ENCODE measurements at regions not wholly inside any gene's neighbourhood (a gene's known extent, or its start where the extent isn't known, plus 50 kb on each side); places are given as distances from the start of the nearest gene placed in this dataset.
"Not testable (repeated sequence)": the region's sequence is repeated elsewhere in the genome, so short reads cannot be mapped to it uniquely, and the experiment has no call there.

DNA sequence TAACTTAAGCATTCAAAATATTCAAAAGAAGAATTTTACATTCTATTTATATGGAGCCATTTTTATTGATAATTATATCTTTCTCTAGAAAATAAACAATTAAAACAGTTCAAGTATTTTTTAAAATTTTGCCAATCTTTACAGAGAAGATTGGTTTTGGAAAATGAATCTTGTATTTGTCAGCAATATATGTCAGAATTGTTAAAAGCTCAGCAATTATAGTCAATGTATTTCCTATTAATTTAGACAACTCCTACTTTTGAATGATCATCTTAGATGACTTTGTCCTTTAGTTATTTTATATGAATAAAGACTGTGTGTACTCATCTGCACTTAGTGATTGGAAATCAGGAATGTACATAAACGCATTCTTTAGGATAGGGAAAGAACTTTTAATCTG, 223.9 kb upstream of the MAD2L1 start:
- DNase-seq = no peak

- no peak for DNase-seq
Measured at GRCh38 chr4:120286813-120287212, 220.2 kb upstream of the MAD2L1 start.

DNA sequence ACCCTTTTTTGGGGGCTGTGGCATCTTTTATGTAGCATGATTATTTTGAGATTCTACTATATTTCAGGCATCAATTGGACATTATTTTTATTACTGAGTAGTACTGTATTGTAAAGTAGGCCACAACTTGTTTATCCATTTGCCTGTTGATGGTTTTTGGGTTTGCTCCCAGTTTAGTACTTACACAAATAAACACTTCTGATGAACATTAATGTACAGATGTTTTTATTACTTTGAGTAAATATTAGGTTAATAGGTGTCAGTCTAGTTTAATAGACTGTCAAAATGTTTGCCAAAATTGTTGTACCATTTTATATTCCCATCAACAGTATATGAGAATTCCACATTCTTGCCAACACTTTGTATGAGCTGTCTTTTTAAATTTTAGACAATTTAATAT, 214.9 kb upstream of the MAD2L1 start:
- no peak for DNase-seq

GRCh38 chr4:120277391-120277790, 210.7 kb upstream of the MAD2L1 start:
- no peak for DNase-seq

DNA sequence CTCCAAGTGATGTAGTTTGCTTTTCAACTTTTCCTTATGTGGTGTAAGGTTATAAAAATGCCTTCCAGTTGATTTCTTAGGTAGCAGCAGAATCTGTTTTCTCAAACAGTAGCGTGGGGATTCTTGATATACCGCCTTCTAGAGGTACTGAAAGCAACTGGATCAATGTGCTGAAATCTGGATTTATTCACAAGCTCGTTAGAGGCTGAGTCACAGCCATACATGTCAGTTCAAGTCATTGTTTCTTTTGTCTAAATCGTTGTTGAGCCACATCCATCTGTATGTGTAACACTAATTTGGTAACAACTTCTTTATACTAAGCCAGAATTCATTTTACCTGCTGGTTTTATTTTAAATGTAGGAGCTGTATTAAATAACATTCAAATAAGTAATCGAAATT, 200.0 kb upstream of the MAD2L1 start:
- no peak for DNase-seq

- no peak for DNase-seq
Measured at GRCh38 chr4:120263618-120264017, 197.0 kb upstream of the MAD2L1 start.

DNA sequence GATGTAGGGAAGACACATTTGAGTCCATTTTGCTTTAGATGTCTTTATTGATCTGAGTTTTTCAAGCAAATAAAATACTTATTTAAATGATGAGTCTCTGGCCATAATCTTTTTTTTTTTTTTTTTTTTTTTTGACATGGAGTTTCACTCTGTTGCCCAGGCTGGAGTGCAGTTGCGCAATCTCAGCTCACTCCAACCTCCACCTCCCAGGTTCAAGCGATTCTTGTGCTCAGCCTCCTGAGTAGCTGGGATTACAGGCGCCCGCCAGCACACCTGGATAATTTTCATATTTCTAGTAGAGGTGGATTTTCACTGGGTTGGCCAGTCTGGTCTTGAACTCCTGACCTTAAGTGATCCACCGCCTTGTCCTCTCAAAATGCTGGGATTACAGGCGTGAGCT, 194.5 kb upstream of the MAD2L1 start:
- no peak for DNase-seq

GRCh38 chr4:120256112-120256775, 189.6 kb upstream of the MAD2L1 start:
- not testable (repeated sequence) for DNase-seq

GRCh38 chr4:120238277-120238973, 171.8 kb upstream of the MAD2L1 start:
- no peak for DNase-seq

GRCh38 chr4:120236873-120237272, 170.2 kb upstream of the MAD2L1 start:
- no peak for DNase-seq

DNA sequence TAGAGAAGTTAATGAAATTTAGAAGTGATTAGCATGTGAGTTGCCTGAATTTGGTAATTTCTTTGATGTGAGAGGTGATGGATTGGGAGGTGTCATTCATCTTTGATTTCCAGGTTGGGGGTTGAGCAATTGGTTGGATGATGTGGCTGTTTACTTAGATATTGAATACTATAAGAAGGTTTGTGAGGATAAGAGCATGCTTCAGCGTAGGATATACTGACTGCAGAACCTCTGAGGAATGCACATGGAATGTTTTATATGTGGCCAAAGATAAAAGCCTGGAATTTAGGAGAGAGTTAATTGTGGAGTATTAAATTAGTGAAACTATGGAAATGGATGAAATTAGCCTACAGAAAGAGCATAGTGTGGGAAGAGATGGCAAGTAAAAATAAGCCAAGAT, 165.4 kb upstream of the MAD2L1 start:
- DNase-seq = no peak

DNA sequence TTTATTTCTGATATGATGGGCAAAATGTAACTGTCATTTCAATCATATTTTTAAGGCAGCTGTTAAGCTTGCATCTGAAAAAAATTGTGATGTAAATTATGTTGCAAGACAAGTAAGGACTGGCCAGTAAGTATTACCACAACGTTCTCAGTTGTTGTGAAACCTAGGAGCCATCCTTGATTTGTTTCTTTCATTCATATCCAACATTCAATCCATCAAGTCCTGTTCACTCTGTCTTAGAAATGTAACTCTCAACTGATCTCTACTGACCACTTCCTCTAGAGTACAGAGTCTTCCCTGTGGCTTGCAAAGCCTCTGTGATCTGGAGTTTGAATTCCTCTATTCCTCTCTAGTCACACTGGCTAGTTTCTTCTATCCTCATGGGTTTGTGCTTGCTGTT, 161.4 kb upstream of the MAD2L1 start:
- no peak for DNase-seq

GRCh38 chr4:120227554-120227953, 160.9 kb upstream of the MAD2L1 start:
- DNase-seq = no peak

GRCh38 chr4:120225527-120225926, 158.9 kb upstream of the MAD2L1 start:
- DNase-seq = no peak

- DNase-seq = no peak
Measured at GRCh38 chr4:120218981-120219380, 152.3 kb upstream of the MAD2L1 start.

GRCh38 chr4:120215350-120215749, 148.7 kb upstream of the MAD2L1 start:
- no peak for DNase-seq

DNA sequence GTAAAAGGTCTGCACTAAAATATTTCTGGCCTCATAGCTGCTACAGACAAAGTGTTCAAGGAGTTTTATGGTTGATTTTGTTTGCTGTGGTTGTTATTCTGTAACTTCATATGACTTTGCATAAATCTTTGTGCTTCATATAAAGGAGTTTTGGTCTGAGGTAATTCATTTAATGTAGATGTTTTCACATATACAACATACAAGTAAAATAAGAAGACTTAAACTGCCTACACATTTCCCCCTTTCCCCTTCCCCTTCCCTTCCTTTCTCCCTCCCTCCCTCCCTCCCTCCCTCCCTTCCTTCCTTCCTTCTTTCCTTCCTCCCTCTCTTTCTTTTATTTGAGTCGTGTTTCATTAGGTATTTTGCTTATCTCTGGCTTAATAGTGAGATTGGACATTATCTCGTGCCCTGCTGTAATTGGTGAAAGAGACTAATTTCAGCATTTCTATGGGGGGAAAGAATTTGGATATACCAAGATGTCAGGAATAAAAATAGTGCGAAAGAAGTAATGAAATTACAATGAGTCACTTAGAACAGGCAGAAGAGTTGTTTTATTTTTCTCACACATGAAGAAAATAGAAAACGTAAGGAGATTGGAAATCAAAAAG, 144.9 kb upstream of the MAD2L1 start:
- no peak for DNase-seq

DNA sequence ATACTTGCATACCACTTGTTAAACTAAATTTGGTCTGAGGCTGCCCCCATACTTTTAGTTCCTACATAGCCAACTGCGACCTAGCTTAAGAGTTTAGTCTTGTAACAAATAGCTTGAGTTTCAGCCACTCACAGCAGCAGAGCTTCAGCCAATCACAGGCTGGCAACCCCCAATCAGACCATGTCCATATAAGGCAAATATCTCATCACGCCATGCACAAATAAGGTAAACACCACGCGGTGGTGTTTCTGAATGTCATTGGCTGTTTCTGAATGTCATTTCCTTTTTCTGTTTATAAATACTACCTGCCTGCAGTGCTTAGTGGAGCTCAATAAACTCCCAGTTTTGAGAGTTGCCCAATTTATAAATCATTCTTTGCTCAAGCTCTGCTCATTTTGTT, 143.1 kb upstream of the MAD2L1 start:
- DNase-seq = no peak

DNA sequence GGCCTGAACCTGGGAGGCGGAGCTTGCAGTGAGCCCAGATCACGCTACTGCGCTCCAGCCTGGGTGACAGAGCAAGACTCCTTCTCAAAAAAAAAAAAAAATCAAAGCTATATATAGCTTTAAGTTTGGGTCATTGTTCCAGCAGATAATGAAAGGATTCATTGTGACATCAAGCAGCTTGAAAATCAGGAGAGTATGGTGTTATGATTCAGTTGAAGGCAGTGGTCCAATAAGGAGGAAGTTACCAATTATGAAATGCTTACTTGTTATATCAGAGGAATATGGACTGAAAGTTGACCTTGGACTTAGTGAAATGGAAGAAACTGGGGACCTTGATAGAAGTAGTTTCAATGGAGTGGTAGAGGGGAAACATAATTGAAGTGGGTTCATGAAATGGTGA, 140.4 kb upstream of the MAD2L1 start:
- no peak for DNase-seq

DNA sequence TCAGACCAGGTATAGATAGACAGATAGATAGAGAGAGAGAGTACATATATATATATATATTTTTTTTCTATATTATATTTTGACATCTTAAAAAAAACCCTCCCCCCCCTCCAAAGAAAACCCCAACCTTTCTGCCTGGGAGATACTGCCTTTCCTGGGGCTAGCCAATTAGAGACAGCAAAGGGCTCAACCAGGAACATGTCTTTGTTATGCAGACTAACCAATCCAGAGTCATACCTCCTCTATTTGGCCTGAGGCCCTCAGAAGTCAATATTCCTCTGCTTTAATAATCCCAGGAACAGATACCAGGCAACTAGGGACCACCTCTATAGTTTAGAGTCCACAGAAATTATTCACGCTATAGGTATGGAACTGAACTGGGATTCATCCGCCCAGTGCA, 135.6 kb upstream of the MAD2L1 start:
- DNase-seq = no peak

DNA sequence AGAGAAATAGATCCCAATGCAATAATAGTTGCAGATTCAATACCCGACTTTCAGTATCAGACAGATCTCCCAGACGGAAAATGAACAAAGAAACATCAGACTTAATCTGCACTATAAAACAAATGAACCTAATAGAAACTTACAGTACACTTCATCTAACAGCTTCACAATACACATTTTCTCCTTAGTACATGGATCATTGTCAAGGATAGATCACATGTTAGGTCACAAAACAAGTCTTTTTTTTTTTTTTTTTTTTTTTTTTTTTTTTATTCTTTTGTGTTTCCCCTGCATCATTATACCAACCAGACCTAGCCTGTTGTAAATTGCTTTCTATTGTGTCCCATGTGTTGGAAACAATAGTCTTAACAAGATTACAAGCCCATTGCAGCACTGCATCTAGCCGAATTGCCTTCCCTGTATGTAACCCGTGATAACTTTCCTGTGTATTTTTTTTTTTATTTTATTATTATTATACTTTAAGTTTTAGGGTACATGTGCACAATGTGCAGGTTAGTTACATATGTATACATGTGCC, 134.0 kb upstream of the MAD2L1 start:
- not testable (repeated sequence) for DNase-seq

DNA sequence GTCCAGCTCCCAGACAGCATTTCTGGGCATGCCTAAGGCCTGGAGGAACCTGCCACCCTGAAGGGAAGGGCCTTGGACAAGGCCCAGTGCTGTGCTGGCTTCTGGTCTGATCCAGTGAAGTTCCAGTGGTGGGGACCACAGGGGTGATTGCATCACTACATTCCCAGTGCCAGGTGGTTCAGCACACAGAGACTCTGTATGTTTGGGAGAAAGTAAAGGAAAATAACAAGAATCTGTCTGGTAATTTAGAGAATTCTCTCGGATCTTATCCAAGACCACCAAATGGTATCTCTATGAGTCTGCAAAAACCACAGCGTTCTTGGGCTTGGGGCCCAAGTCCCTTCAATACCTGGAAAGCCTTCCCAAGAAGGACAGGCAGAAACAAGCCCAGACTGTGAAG, 131.8 kb upstream of the MAD2L1 start:
- no peak for DNase-seq

- DNase-seq = no peak
Measured at GRCh38 chr4:120177603-120178002, 111.0 kb upstream of the MAD2L1 start.

GRCh38 chr4:120175272-120175671, 108.6 kb upstream of the MAD2L1 start:
- no peak for DNase-seq

Measured in hematopoietic multipotent progenitor cell treated with erythropoietin and hydrocortisone succinate and interleukin-3 and kit ligand, for 6 days (in vitro differentiated cells).